ENCODE measurements at regions not wholly inside any gene's neighbourhood (a gene's known extent, or its start where the extent isn't known, plus 50 kb on each side); places are given as distances from the start of the nearest gene placed in this dataset.

DNA sequence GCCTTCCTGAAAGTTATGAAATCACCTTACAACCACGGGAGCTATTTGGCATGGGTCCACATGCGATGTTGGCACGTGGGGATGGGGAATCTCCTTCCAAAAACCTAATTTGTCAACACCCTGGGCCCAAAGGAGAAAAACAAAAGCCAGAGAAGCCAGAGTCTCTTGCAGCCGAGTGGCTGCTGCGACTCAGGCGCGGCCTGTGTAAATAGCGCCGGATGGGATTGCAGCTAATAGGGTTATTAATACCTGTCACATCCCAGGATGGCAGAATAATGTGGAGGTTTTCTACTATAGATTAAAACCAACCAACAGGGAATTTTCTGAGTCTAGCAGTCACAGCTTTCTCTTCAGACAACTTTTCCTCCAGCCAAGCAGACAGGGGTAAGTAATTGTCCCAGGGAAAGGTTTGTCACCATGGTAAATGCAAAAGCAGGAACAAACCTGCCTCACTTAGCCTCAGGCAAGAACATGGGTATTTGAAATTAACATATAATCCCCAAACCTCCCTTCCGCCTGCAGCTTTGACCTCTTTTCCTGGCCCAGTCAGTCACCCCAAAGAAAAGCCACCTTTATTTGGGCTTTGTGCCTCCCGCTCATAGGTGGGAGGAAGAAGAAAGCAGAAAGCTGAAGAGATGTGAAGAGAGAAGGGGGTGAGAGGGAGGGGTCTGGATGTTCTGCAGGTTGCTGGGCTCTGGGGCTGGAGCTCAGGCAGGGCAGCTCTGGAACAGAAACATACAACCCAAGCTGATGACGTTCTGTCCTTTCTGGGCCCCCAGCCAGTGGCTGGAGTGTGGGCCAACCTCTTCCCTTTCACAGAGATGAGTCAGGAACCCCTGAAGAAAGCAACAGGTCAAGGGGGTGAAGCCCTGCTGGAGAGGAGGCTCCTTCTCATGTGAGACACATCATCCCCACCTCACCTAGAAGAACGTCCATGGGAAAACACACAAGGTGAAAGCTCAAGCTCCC is 376.5 kb downstream of the NXPE2 start:
- ChIA-PET RAD21 (ENCODE audit: unreplicated experiment) (no interaction called here), CTCF (no interaction called here), SMC1A (ENCODE audit: uncharacterized antibody, unreplicated experiment) (no interaction called here), POLR2A (no interaction called here)
- Histone ChIP-seq H2AFZ (ENCODE audit: control insufficient read depth, low read depth, low read length) (no peak overlapping the region), H3K9me3 (replicated peaks; ENCODE audit: control insufficient read depth, insufficient read depth, low read length) (peaks cover 2% of the 10 kb centered on the region), H3K9ac (ENCODE audit: control insufficient read depth, insufficient read depth, low read length) (no peak overlapping the region), H3K4me3 (no peak overlapping the region), H3K79me2 (ENCODE audit: control insufficient read depth, insufficient read depth, low read length) (no peaks in the 10 kb centered on the region), H3K27me3 (replicated peaks in 1 of 2; ENCODE audit: control insufficient read depth in 2 of 2, insufficient read depth in 2 of 2, low read length in 1 of 2) (no peaks in the 10 kb centered on the region), H3K27ac (ENCODE audit: control insufficient read depth, insufficient read depth) (no peak overlapping the region), H3K4me1 (ENCODE audit: control insufficient read depth, insufficient read depth, low read length) (no peaks in the 10 kb centered on the region), H4K20me1 (ENCODE audit: control insufficient read depth, insufficient read depth) (no peaks in the 10 kb centered on the region), H3K4me2 (ENCODE audit: control insufficient read depth, insufficient read depth) (no peak overlapping the region), H3K36me3 (ENCODE audit: control insufficient read depth in 2 of 2, insufficient read depth in 2 of 2, low read length in 1 of 2) (no peaks in the 10 kb centered on the region)
- FAIRE-seq (no peak), DNase-seq (ENCODE audit: low read depth, low spot score) (no peak), ATAC-seq (no peak)
- BruUV-seq (replicated peaks) = no TSS peak
- intact Hi-C loops (cut with micrococcal nuclease; ENCODE audit: unreplicated experiment) = no loop called here
- in situ Hi-C loops (cut with MboI) = no loop called here
- WGBS (ENCODE audit: insufficient coverage, insufficient replicate concordance, low lambda C conversion rate, missing lambda C conversion rate) = 56% methylated on average over 13 of the region's 13 CpGs
- no peak for TF ChIP-seq SUZ12 (IDR thresholded peaks at IDR 0.05; ENCODE audit: unreplicated experiment)
- TF ChIP-seq NRF1 (conservative IDR thresholded peaks at IDR 0.05; ENCODE audit: low read depth, low read length) = no peak
- TF ChIP-seq MYC (IDR thresholded peaks at IDR 0.05; ENCODE audit: insufficient read depth, insufficient read length, insufficient replicate concordance, low read length, severe bottlenecking) = no peak
- TF ChIP-seq POLR2A (IDR thresholded peaks at IDR 0.05; ENCODE audit: low read depth, low read length) = no peak
- TF ChIP-seq TAF1 (IDR thresholded peaks at IDR 0.05; ENCODE audit: borderline replicate concordance, low read depth, low read length) = no peak
- TF ChIP-seq MTA3 (IDR thresholded peaks at IDR 0.05; ENCODE audit: borderline replicate concordance, low read length) = no peak
- no peak for TF ChIP-seq PRDM15 (CRISPR knock-in tag; IDR thresholded peaks at IDR 0.05)
- no peak for TF ChIP-seq NBN (IDR thresholded peaks at IDR 0.05)
- no peak for TF ChIP-seq MYB (IDR thresholded peaks at IDR 0.05; ENCODE audit: borderline replicate concordance, low read depth, low read length)

Measured in GM12878 (cell line).